ENCODE measurements at regions not wholly inside any gene's neighbourhood (a gene's known extent, or its start where the extent isn't known, plus 50 kb on each side); places are given as distances from the start of the nearest gene placed in this dataset.

DNA sequence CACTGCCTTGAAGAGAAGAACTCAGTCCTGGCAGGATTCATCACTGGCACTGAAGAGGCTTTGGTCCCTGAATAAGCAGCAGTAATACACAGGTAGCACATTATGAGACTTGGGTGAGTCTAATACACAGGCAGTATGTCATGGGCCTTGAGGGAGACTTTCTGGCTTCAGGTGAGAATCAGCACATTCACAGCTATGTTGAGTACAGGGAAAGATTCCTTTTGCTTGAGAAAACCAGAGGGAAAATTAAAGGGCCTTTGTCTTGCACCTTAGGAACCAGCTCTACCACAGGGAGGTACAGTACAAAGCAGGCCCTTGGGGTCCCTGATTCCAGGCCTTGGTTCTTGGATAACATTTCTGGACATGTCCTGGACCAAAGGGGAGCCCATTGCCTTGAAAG lies 484.6 kb downstream of the RFC3 start:
- no peak overlapping the region for H3K4me2 ChIP-seq
- H4K20me1 ChIP-seq (ENCODE audit: insufficient read depth): no peaks in the 10 kb centered on the region
- H3K79me2 ChIP-seq (ENCODE audit: low read depth): no peaks in the 10 kb centered on the region
- peaks cover 11% of the 10 kb centered on the region; the same call in 1 of the 2 replicates for H3K4me1 ChIP-seq (replicated peaks; ENCODE audit: insufficient read depth)
- POLR2A ChIA-PET (ENCODE audit: unreplicated experiment): no interaction called here
- H2AFZ ChIP-seq: no peak overlapping the region
- no peak for DNase-seq
- no peaks in the 10 kb centered on the region for H3K27me3 ChIP-seq (ENCODE audit: insufficient read depth, low read depth)
- no peaks in the 10 kb centered on the region for H3K36me3 ChIP-seq (ENCODE audit: low read depth)
- BruUV-seq (replicated peaks): no TSS peak
- no peaks in the 10 kb centered on the region for H3F3A ChIP-seq (ENCODE audit: insufficient read depth, low read depth)
- CTCF ChIA-PET: no interaction called here
- no peak overlapping the region for H3K4me3 ChIP-seq
- TF ChIP-seq EZH2 (IDR thresholded peaks at IDR 0.05; ENCODE audit: low read depth): no peak
- TF ChIP-seq CTCF (conservative IDR thresholded peaks at IDR 0.05): no peak
- no peaks in the 10 kb centered on the region for H3K9me2 ChIP-seq (ENCODE audit: insufficient read depth)
- H3K27ac ChIP-seq: no peak overlapping the region
- H3K9me3 ChIP-seq (ENCODE audit: insufficient read depth, low read depth): no peaks in the 10 kb centered on the region
- intact Hi-C loops (cut with micrococcal nuclease; ENCODE audit: unreplicated experiment): no loop called here

DNA sequence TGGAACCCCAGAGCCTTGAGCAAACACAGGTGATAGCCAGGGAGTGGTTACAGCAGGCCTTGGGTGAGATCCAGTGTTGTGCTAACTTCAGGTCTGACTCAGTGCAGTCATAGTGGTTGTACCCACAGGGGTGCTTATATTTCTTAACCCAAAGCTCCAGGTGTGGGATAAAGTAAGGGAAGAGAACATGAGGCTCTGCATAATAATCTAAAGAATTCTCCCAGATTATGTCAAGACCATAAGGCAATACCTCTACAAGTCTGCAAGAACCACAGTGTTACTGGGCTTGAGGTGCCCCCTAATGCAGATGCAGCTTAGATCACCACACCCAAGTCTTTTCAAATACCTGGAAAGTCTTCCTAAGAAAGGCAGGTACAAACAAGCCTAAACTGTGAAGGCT lies 485.4 kb downstream of the RFC3 start:
- no TSS peak for BruUV-seq (replicated peaks)
- Histone ChIP-seq H3K36me3 (ENCODE audit: low read depth) (no peaks in the 10 kb centered on the region), H3K27ac (no peak overlapping the region), H3K27me3 (ENCODE audit: insufficient read depth, low read depth) (no peaks in the 10 kb centered on the region), H3K4me3 (no peak overlapping the region), H3K79me2 (ENCODE audit: low read depth) (no peaks in the 10 kb centered on the region), H4K20me1 (ENCODE audit: insufficient read depth) (no peaks in the 10 kb centered on the region), H3K9me2 (ENCODE audit: insufficient read depth) (no peaks in the 10 kb centered on the region), H3K9me3 (ENCODE audit: insufficient read depth, low read depth) (no peaks in the 10 kb centered on the region), H3K4me2 (0 out of 2 replicates have a peak overlapping the region, but pooled peaks have one; percentile 8), H3F3A (ENCODE audit: insufficient read depth, low read depth) (no peaks in the 10 kb centered on the region), H3K4me1 (replicated peaks; ENCODE audit: insufficient read depth) (peaks cover 11% of the 10 kb centered on the region; the same call in 1 of the 2 replicates), H2AFZ (no peak overlapping the region)
- ChIA-PET CTCF (no interaction called here), POLR2A (ENCODE audit: unreplicated experiment) (no interaction called here)
- TF ChIP-seq EZH2 (IDR thresholded peaks at IDR 0.05; ENCODE audit: low read depth) (no peak), CTCF (conservative IDR thresholded peaks at IDR 0.05) (no peak)
- peak; percentile 2 to 54 for DNase-seq
- intact Hi-C loops (cut with micrococcal nuclease; ENCODE audit: unreplicated experiment): no loop called here

DNA sequence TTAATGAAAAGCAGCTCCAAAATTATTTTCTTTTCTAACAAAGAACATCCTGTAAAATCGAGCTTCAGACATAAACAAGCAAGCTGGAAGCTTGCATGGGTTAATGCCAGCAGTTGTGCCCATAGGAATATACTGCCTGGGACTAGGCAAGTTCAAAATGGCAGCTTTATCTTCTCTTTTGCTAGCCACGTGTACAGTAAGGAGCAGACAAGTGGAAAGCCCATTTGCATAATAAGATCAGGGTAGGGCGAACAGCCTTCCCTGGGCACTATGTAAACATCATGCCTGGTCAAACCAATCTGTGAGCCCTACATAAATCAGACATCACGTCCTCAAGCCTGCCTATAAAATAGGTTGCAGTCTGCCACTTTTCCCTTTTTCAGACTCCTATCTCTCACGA lies 489.7 kb downstream of the RFC3 start:
- BruUV-seq (replicated peaks): no TSS peak
- Histone ChIP-seq H3K9me2 (ENCODE audit: insufficient read depth) (no peaks in the 10 kb centered on the region), H3K9me3 (ENCODE audit: insufficient read depth, low read depth) (no peaks in the 10 kb centered on the region), H3K27ac (no peak overlapping the region), H3K27me3 (ENCODE audit: insufficient read depth, low read depth) (no peaks in the 10 kb centered on the region), H3K79me2 (ENCODE audit: low read depth) (no peaks in the 10 kb centered on the region), H2AFZ (no peak overlapping the region), H3K36me3 (ENCODE audit: low read depth) (no peaks in the 10 kb centered on the region), H3K4me1 (replicated peaks; ENCODE audit: insufficient read depth) (peaks cover 10% of the 10 kb centered on the region; the same call in 1 of the 2 replicates), H3K4me2 (no peak overlapping the region), H3F3A (ENCODE audit: insufficient read depth, low read depth) (no peaks in the 10 kb centered on the region), H3K4me3 (no peak overlapping the region), H4K20me1 (ENCODE audit: insufficient read depth) (no peaks in the 10 kb centered on the region)
- TF ChIP-seq CTCF (conservative IDR thresholded peaks at IDR 0.05) (no peak), EZH2 (IDR thresholded peaks at IDR 0.05; ENCODE audit: low read depth) (no peak)
- POLR2A ChIA-PET (ENCODE audit: unreplicated experiment): interaction anchor here (0.7 kb wide), 1 partner anchor 880 kb away, joined by 4 read pairs; no protein-coding TSS in a partner anchor
- no peak for DNase-seq
- CTCF ChIA-PET: no interaction called here
- intact Hi-C loops (cut with micrococcal nuclease; ENCODE audit: unreplicated experiment): no loop called here
